ENCODE measurements at regions not wholly inside any gene's neighbourhood (a gene's known extent, or its start where the extent isn't known, plus 50 kb on each side); places are given as distances from the start of the nearest gene placed in this dataset.

DNA sequence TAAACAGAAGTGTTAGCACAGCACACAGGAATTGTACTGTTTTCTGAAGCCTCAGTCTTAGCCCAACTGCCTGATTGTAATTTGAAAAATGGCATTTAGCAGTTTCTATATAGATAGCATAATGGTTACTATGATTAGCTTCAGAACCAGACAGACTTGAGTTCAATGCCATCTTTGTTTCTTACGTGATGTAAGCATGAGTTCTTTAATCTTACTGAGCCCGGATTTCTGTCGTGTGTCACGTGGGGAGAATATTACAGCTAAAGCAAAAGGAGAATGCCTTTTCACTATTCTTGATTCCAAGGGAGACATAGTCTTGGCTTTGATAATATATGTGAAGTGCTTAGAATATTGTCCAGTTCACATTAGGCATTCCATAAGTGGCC lies 407.3 kb downstream of the STIM2 start:
- no peak for DNase-seq (ENCODE audit: low read depth)

DNA sequence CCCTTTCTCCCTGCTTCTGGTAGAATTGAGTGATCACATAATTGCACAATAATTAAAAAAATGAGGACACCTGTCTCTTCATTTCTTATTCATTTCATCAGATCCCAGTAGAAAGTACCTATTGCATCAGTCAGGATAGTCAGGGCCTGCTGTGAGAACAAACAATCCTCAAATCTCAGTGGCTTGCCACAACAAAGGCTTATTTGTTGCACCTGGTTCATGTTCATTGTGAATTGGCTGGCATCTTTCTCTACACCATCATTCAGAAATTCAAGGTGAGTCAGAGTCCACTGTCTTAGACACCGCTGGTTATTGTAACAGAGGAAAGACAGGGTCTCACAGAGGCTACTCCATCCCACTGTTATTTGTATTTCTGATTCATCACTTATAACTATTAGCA lies 409.8 kb downstream of the STIM2 start:
- no peak for DNase-seq (ENCODE audit: low read depth)

DNA sequence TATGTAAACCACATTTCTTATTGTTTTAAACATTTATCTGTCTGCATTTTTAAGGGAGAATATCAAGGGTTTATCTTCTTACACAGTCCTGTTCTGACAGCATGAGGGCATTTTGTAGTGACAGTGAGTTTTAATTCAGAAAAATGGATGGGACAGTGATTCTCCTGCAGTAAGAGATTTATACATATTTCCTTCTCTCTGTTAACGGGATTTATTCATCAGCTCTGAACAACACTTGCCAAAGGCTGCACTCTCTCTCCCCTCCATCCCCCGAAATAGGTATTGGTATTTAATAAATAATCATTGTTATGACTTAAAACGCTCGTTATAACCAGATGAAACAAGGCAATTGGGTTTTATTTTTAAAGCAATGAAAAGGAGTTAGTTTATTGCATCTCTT lies 410.9 kb downstream of the STIM2 start:
- no peak for DNase-seq (ENCODE audit: low read depth)

DNA sequence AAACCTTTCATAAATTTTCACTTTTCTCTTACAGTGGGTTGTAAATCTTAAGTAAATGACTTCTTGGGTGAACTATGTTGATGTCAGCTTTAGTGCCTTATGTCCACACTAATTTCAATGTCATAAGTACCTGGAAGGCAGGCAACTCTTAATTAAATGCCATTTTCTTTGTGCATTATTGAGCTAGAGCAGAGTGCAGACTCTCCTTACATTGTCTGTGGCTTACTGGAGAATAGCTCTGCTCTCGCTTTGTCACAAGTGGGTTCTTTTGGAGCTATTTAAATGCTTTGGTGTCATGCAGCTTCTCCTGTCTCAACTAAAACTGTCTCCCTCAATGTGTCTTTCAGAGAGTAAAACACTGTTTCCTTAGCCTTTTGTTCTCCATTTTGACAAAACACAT lies 411.6 kb downstream of the STIM2 start:
- DNase-seq (ENCODE audit: low read depth): no peak

DNA sequence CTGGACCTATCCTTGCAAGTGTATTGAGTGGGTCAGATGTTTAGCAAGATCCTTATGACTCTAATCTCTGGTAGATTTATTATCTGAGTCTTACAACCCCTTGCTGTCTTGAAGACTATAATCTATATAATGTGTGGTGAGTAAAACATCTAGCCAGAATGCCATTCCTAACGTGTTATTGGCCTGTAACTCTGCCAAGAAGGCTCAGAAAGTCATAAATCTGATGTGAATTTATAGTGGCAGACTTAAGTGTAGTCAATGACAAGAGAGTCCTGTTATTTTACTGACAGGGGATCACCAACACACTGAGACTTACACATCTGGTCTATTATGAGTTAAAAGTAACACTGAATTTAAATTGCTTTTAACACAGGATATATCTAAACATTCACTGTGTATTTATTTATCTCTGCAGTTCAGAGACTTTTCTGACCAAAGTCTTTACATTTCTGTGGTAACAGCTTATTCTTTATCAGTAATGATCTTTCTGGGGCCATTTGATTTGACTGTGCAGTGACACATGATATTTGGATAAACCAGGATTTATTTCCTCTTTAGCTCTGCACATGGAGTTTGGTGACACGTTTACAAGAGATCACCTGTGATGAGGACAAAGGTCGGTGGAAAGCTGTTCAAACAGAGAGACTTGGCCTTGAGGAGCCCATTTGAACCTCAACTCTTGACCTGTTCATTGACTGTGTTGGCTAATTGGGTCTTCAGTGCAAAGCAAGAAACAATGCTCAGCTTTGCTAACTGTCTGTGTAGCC lies 415.8 kb downstream of the STIM2 start:
- no peak for DNase-seq (ENCODE audit: low read depth)

DNA sequence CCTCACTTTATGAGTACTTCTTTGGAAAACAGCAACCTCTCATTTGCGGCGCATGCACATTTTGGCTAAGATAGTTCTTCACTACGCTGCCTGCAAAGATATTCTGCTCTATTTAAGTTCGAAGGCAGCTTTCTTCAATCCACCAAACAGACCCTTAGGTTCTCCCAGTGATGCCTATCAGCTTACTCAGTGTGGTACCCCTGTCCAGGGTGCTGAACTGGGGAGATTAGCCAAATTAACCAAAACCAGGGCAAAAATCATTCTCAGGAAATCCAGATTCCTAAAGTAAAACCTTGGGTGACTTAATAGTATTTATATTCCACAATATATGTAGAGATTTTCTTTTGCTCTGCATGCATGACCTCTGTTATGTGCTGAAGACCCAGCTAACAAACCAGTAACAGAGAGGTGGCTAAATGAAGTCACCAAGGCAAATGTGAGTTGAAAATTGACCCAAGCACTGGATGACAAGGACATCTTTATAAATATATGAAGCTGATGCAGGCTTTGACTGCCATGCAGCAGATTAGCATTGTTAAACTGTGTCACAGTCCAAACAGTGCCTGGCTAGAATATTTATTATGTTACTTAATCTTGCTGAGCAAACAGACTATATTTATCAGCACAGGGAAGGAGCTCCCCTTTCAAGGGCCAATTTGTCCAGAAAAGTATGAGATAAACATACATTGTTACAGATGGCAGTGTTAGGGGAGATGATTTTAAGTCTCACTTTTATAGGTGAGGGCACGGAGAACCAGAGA lies 418.2 kb downstream of the STIM2 start:
- DNase-seq (ENCODE audit: low read depth): no peak

DNA sequence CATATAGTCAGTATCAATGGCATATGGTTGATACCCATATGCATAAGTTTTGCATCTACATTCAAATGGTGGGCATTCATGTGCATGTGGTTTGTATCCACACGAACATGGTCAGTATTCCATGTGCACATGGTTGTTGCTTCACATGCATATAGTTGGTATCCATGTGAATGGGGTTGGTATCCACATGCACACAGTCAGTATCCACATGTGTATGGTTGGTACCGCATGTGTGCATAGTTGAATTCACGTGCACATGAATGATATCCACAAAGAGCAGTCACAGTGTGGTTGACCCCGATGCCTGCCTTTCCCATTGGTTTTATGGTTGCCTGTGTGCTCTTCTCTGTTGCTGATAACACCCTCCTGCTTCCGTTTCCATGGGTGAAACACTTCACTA lies 427.9 kb downstream of the STIM2 start:
- no peak for DNase-seq (ENCODE audit: low read depth)

DNA sequence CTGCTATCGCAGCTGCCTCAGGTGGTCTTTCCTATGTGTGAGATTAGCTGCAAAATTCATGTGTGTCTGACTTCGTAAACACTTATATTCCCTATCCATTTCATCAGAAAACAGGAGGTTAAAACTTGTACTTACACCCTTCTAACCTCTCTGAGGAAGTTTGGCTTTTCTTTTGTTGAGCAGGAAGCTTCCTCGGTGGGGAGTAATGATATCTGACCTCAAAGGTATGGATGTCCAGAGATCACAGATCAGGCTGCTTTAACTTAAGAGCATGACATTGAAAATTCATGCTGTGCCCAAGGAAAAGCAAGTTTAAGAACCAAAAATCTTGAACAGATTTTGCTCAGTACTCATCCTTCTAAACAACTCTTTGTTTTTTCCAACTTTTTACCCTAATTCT lies 429.1 kb downstream of the STIM2 start:
- no peak for DNase-seq (ENCODE audit: low read depth)

DNA sequence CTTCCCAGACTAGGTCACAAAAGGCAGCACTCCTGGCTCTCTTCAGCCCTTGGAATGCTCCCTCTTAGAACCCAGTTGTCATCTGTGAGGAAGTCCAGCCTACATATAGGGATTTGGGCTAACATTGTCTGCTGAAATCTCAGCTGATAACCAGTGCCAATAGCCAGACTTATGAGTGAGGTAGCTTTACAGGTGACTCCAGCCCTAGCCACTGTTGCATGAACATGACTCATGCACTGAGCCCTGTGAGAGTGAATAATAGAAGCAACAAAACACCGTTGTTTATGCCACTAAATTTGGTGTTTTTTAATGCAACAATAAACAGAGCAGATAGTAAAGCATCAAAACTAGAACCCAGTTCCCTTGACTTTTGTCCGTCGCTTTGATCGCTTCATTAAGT lies 433.2 kb downstream of the STIM2 start:
- DNase-seq (ENCODE audit: low read depth): no peak

DNA sequence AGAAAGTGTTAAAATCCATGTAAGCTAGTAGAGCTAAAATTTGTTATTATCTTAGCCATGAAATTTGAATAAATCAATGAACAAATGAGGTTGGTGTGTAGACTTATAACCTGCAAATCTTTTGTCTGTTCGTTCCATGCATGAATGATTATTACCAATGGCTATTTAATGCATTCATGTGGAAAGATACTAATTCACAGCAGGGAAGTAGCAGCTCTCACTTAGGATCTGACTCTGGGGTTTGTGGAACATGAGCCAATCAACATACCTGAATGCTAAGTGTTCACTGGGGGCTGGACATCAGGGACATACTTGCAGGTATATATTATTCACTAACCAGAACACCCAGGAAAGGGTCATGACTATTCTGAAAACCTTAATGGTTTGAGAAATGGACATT lies 444.1 kb downstream of the STIM2 start:
- no peak for DNase-seq (ENCODE audit: low read depth)

DNA sequence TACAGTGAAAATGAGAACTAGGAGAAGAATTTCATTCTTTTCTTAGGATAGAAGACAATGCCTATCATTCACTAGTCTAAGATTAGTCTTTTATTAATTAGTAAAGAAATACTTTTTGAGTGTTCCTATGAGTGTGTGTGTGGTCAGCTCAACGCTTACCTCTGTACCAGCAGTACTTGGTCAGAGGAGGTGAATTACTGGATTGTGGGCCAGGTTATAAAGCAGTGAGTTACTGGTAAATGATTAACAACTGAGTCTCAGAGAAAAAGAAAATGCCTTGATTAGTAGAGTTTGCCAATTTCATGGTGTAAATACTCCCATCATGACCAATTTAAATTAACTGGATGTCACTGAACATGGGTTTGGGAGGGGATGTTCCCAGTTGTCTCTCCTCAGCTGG lies 444.6 kb downstream of the STIM2 start:
- no peak for DNase-seq (ENCODE audit: low read depth)

DNA sequence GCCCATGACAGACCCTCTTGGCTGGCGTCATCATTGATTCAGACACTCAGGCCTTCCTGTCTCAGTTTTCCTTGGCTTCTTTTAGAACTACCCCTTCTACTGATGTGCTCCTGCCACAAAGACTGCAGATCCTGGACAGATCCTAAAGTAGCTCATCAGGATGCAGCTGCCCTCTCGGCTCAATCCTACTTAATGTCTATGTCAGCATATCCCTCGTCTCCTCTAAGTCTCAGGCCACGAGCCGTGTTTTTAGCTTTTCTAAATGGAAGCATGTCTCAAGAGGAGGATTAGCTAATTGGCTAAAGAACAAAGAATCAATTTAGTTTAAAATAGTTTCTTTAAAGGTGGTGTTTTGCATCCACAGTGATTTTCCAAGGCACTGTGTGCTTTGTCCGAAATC lies 447.7 kb downstream of the STIM2 start:
- no peak for DNase-seq (ENCODE audit: low read depth)

DNA sequence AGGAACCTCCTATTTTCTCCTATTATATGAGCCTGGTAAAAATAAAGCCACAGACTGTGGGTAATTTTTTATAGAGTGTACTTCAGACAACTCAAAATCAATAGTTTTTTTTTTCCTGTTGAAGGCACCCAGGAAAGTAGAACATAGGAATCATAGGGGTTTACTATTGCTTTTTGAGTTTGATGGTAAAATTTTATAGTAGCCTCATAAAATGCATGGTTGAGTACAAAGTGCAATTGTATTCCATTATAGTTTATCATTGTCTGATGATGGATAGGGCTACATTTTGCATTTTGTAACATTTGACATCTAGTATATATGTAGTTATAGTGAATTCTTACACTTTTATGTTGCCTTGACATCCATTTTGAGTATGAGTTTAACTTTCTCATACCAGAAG lies 455.0 kb downstream of the STIM2 start:
- DNase-seq (ENCODE audit: low read depth): no peak

DNA sequence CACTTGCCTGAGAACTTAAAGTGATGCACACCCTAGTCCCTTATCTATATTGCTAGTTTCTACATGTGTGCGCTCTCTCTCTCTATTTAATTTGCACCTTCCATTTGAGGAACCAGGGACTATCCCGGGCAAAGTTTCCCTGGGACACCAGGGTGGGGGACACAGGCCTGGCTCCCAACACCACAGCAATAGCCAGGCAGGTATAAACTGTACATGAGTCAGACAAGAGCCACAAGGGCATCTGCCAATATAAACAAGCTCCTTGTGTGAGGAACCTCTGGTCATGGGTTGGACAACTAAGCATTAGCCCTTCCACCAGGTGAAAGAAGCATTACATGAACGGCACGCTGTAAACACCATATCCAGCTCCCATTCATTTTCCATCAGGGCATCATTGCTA lies 455.5 kb downstream of the STIM2 start:
- no peak for DNase-seq (ENCODE audit: low read depth)

DNA sequence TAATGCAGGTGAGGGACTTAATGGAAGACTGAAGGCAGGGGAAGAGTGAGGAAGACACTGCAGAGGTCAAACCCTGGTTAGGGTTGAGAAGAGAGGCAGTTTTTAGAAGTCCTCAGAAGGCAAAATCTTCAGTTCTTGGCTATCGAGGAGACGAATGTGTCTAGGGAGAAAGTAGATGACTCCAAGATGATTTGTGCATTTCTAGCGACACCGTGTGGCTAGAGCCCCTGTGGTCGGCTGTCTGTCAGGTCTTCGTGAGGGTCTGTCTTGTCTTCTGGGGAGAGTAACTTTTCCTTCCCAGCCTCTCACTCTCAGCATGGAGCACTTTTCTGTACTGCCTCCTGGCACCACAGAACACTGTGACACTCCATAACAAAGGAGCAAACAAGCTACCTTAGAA lies 458.1 kb downstream of the STIM2 start:
- DNase-seq (ENCODE audit: low read depth): no peak

DNA sequence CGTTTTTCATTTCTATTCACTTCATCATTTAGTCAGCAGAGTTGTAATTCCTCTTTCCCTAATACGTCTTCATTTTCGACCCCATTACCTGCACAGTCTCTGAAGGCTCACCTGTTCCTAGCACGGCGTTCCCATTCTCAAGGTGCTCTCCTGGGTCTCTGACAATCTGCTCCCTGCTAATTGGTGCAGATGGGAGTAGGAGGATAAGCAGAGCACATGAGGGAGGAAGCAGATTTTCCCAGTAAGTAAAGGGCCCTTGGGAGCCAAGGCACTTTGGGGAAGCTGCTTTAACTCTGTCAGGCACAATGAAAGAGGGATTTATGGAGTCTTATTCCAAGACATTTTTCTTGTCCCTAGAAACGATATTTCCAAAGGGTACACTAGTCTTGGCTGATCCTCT lies 466.4 kb downstream of the STIM2 start:
- DNase-seq (ENCODE audit: low read depth): no peak

DNA sequence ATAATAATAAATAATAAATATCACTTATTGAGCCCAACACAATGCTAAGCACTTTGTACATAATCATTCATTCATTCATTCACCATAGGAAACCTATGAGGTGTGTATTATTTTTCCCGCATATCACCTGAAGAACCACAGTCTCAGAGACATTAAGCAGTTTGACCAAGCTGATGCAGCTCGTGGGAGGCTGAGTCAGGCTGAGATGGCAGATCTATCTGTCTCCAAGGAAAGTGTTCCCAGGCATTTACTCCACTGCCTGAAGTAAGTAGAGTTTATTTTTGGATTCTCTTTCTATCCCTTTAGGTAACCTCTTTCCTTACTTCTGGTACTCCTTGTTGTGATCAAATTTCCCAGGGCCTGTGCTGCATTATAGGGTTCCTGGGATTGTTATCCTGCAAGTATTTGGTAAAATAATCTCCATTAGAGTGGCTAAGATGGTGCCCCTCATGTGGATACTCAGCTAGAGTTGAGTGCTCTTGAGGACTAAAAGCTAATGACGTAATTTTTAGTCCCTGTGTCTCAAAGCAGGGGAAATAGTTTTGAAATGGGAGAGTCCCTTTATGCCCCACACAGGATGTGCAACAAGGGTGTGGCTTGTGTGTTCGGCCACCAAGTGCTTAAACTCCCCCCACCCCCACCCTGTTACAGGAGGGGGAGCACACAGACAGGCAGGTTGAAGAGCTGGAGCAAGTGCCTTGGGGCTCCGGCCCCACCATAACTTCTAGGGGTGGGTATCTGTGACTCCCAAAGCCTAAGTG lies 467.0 kb downstream of the STIM2 start:
- DNase-seq (ENCODE audit: low read depth): no peak

DNA sequence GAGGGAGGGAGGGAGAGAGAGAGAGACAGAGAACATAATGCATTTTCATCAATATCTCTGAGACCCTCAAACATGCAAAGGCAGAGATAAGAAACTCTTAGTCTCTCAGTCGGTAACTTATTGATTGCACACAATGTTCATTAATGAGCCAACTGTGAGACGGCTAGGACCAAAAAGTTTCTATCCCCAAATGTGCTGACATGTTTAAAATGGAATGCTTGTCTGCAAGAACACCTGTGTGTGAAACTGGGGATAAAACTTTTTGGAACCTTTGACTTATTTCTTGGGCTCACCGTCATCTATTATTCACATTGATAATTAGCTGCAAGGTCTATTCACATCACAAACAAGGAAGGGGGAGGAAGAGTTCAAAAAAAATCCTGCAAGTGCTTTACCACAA lies 477.9 kb downstream of the STIM2 start:
- DNase-seq (ENCODE audit: low read depth): no peak

DNA sequence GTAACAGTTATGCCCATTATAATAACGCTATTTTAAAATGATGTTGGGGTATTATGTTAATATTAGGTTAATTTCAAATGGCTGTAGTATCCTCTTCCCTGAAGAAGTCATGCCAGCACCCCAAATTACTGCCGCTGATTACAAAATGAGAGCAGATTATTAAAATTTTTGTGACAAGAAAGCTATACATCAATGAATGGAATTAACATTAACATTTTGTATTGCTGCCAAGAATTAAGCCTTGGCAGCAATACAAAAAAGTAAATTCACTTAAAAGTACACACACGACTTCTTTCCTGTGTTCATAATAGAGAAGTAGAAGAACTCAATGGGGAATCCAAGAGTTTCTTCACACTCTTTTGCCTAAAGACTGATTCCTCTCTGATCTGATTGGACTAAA lies 482.8 kb downstream of the STIM2 start:
- DNase-seq (ENCODE audit: low read depth): no peak

DNA sequence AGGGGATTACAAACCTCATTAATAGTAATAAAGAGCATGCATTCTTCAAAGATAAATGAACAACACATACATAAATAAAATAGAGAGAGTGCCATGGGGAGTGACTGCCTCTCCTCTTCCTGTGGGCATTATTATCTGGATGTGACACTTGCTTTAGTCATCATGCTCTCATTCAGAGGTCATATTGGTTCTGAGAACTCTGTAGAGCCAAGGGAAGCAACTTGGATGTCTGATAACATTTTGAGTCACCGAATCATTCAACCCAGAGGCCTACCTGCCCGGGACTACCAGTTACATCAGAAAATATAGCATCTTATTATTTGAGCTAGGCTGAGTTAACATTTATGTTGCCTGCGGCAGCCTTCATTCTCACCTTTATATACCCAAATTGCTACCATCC lies 489.5 kb downstream of the STIM2 start:
- DNase-seq (ENCODE audit: low read depth): no peak

DNA sequence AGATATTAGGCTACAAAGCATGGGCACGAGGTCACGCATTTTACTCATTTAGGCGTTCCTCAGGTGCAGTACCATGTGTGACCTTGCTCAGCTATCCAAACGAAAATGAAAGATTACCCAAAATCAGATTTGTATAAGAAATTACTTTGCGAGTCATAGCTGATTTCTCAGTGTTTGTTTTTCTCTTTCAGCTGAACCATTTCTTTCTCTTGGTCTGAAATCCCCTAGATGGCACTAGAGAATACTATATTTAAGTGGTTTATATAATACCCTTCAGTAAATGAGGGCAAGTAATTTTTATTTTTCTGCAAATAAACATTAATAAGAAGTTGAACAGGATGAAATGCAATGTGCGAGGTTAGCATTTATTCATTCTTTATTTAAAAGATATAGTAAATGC lies 496.6 kb downstream of the STIM2 start:
- DNase-seq (ENCODE audit: low read depth): no peak

DNA sequence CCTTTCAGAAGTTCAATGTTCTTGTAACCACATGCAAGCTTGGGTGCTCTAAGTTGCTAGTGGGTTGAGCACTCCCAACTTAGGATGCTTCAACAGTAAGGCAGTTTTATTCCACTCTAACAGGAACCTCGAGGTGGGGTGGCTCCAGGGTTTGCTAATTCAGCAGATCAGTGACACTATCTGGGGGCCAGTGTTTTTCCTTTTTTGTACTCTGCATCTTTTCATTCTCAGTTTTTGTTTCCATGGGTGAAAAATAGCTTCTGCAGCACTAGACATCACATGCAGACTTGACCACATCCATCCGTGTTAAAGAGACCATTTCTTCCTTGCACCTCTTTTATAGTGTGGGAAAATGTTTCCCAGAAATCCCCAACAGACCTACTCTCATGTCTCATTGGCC lies 497.6 kb downstream of the STIM2 start:
- DNase-seq (ENCODE audit: low read depth): no peak

DNA sequence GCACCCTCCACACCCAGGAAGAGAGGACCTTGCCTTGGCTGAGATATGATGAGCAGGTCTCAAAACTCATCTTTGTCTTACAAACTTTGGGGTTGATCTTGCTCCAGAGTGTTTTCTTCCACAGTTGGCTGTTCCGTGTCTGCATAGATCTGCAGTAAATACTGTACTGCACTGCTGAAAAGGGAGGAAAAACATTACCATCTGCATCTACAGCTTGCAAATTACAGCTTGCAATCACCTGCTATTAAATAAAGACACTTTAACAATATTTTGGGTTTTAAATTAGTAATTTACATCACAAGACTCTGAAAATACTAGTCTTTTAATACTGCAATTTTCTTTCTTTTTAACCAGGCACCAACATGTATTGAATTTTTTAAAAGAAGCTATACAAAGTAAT lies 499.5 kb downstream of the STIM2 start:
- DNase-seq (ENCODE audit: low read depth): no peak
